ENCODE measurements at regions not wholly inside any gene's neighbourhood (a gene's known extent, or its start where the extent isn't known, plus 50 kb on each side); places are given as distances from the start of the nearest gene placed in this dataset.

- Histone ChIP-seq H3K9me3 (no peaks in the 10 kb centered on the region), H3K36me3 (no peaks in the 10 kb centered on the region), H3K4me1 (peaks cover 0 to 6% of the 10 kb centered on the region in 2 donors), H3K27me3 (no peaks in the 10 kb centered on the region), H3K27ac (no peak overlapping the region), H3K4me3 (no peak overlapping the region)
- intact Hi-C loops (cut with DNase I; ENCODE audit: low total_unique reads) (no loop called here), in situ Hi-C loops (cut with MboI; ENCODE audit: low sequenced_read_pairs in 4 of 4) (no loop called here)
- DNase-seq (no peak), ATAC-seq (peak in 1 of 2 donors; percentile 60)
- TF ChIP-seq POLR2A (IDR thresholded peaks at IDR 0.05) = no peak
- TF ChIP-seq CTCF (IDR thresholded peaks at IDR 0.05 in 4 of 5, conservative IDR thresholded peaks at IDR 0.05 in 1 of 5) = no peak
These were observed 112.2 kb downstream of the CRPPA start for GRCh38 chr7:16309129-16309528.

GRCh38 chr7:16301291-16301690, 120.0 kb downstream of the CRPPA start:
- Histone ChIP-seq H3K9me3 (no peaks in the 10 kb centered on the region), H3K4me3 (no peak overlapping the region), H3K27ac (no peak overlapping the region), H3K36me3 (no peaks in the 10 kb centered on the region), H3K27me3 (no peaks in the 10 kb centered on the region), H3K4me1 (no peaks in the 10 kb centered on the region)
- intact Hi-C loops (cut with DNase I; ENCODE audit: low total_unique reads) (no loop called here), in situ Hi-C loops (cut with MboI; ENCODE audit: low sequenced_read_pairs in 4 of 4) (no loop called here)
- DNase-seq (no peak), ATAC-seq (no peak)
- TF ChIP-seq POLR2A (IDR thresholded peaks at IDR 0.05) = no peak
- TF ChIP-seq CTCF (IDR thresholded peaks at IDR 0.05 in 4 of 5, conservative IDR thresholded peaks at IDR 0.05 in 1 of 5) = no peak

GRCh38 chr7:16300361-16300895, 120.9 kb downstream of the CRPPA start:
- Histone ChIP-seq H3K36me3 (no peaks in the 10 kb centered on the region), H3K27me3 (no peaks in the 10 kb centered on the region), H3K9me3 (no peaks in the 10 kb centered on the region), H3K27ac (no peak overlapping the region), H3K4me3 (no peak overlapping the region), H3K4me1 (no peaks in the 10 kb centered on the region)
- intact Hi-C loops (cut with DNase I; ENCODE audit: low total_unique reads) (no loop called here), in situ Hi-C loops (cut with MboI; ENCODE audit: low sequenced_read_pairs in 4 of 4) (no loop called here)
- no peak for DNase-seq
- ATAC-seq = no peak
- TF ChIP-seq CTCF (IDR thresholded peaks at IDR 0.05 in 4 of 5, conservative IDR thresholded peaks at IDR 0.05 in 1 of 5) (no peak), POLR2A (IDR thresholded peaks at IDR 0.05) (no peak)

- ATAC-seq = no peak
- H3K4me3 ChIP-seq = no peak overlapping the region
- TF ChIP-seq POLR2A (IDR thresholded peaks at IDR 0.05) (no peak), CTCF (IDR thresholded peaks at IDR 0.05 in 4 of 5, conservative IDR thresholded peaks at IDR 0.05 in 1 of 5) (no peak)
- H3K27ac ChIP-seq = no peak overlapping the region
- no peaks in the 10 kb centered on the region for H3K36me3 ChIP-seq
- no peaks in the 10 kb centered on the region for H3K9me3 ChIP-seq
- no peak for DNase-seq
- in situ Hi-C loops (cut with MboI; ENCODE audit: low sequenced_read_pairs in 4 of 4) (loop anchor here in 1 of 4 donors (10.0 kb wide), 1 partner anchor 155 kb away; no protein-coding TSS in a partner anchor), intact Hi-C loops (cut with DNase I; ENCODE audit: low total_unique reads) (no loop called here)
- H3K27me3 ChIP-seq = no peaks in the 10 kb centered on the region
- no peaks in the 10 kb centered on the region for H3K4me1 ChIP-seq
These were observed 121.5 kb downstream of the CRPPA start for GRCh38 chr7:16299853-16300252.

- Histone ChIP-seq H3K27me3 (no peaks in the 10 kb centered on the region), H3K4me3 (no peak overlapping the region), H3K4me1 (no peaks in the 10 kb centered on the region), H3K27ac (no peak overlapping the region), H3K36me3 (no peaks in the 10 kb centered on the region), H3K9me3 (no peaks in the 10 kb centered on the region)
- intact Hi-C loops (cut with DNase I; ENCODE audit: low total_unique reads) = no loop called here
- ATAC-seq = no peak
- in situ Hi-C loops (cut with MboI; ENCODE audit: low sequenced_read_pairs in 4 of 4) = loop anchor here in 1 of 4 donors (10.0 kb wide), 1 partner anchor 157 kb away; no protein-coding TSS in a partner anchor
- TF ChIP-seq POLR2A (IDR thresholded peaks at IDR 0.05) (no peak), CTCF (IDR thresholded peaks at IDR 0.05 in 4 of 5, conservative IDR thresholded peaks at IDR 0.05 in 1 of 5) (no peak)
- no peak for DNase-seq
These were observed 123.1 kb downstream of the CRPPA start for GRCh38 chr7:16298221-16298620.
